Stimulated activated naive B cell treated with anti-CD40 and anti-IgM and Interleukin-4, amounts not matched to agents 10 μg/mL and 1 μg/mL and 100 μg/mL, for 72 hours (primary cell): ENCODE measurements at regions not wholly inside any gene's neighbourhood (a gene's known extent, or its start where the extent isn't known, plus 50 kb on each side); places are given as distances from the start of the nearest gene placed in this dataset.
A peak's percentile ranks its signal among the peaks of the same experiment; 100 is the strongest.
"Not testable (repeated sequence)": the region's sequence is repeated elsewhere in the genome, so short reads cannot be mapped to it uniquely, and the experiment has no call there.

Experiments
- ATAC-seq, 2 donors: fragments of 150-1000 bp; cut with Tn5 transposase; replicated peaks; 2 replicates each; pipeline ENCODE4 v1.10.0; 2021; ENCODE audit warnings: moderate library complexity in 1 of 2
- DNase-seq: peaks from one replicate; pipeline ENCODE4 v3.0.0; 2021
- H3K27ac Mint-ChIP-seq: one replicate; pipeline ENCODE4 v1.8.0; 2022; ENCODE audit warnings: mild to moderate bottlenecking, mixed read lengths
- H3K27me3 Mint-ChIP-seq, 2 donors: one replicate each; pipeline ENCODE4 v1.8.0; 2022; ENCODE audit warnings: mixed read lengths in 2 of 2
- H3K36me3 Mint-ChIP-seq, 2 donors: one replicate each; pipeline ENCODE4 v1.8.0; 2022; ENCODE audit warnings: mixed read lengths in 2 of 2, mild to moderate bottlenecking in 1 of 2
- H3K4me1 Mint-ChIP-seq, 2 donors: one replicate each; pipeline ENCODE4 v1.8.0; 2022; ENCODE audit warnings: mixed read lengths in 2 of 2, mild to moderate bottlenecking in 1 of 2
- H3K4me3 Mint-ChIP-seq, 2 donors: one replicate each; pipeline ENCODE4 v1.8.0; 2022; ENCODE audit warnings: mild to moderate bottlenecking in 2 of 2, mixed read lengths in 2 of 2, moderate library complexity in 1 of 2
- H3K9me3 Mint-ChIP-seq, 2 donors: one replicate each; pipeline ENCODE4 v1.8.0; 2022; ENCODE audit warnings: mixed read lengths in 2 of 2, mild to moderate bottlenecking in 1 of 2

DNA sequence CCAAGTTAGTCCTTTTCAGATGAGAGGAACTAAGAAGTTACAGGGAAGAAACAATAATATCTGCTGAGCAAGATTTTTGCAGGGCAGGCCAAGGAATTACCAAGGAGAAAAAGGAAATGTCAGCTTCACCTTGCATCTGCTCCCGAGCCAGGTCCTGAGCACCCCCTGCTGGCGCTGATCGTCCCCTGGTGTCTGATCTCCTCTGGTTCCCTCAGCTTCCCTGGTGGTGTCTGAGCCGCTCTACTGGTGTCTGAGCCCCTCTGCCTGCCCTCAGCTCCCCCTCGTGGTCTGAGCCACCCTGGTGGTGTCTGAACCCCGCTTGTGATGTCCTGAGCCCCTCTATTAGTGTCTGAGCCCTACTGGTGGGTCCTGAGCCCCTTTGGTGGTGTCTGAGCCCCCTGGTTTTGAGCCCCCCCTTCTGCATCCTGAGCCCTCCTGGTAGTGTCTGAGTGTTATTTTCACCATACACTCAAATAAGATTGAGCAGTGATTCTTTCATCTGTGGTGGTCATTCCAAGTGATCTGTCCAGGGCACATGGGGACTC, 196.6 kb upstream of the POTEB2 start:
- not testable (repeated sequence) for H3K9me3 Mint-ChIP-seq, H3K4me1 Mint-ChIP-seq, H3K36me3 Mint-ChIP-seq, H3K4me3 Mint-ChIP-seq, H3K27me3 Mint-ChIP-seq, DNase-seq, H3K27ac Mint-ChIP-seq
- peak in 1 of 2 donors; percentile 31 for ATAC-seq

DNA sequence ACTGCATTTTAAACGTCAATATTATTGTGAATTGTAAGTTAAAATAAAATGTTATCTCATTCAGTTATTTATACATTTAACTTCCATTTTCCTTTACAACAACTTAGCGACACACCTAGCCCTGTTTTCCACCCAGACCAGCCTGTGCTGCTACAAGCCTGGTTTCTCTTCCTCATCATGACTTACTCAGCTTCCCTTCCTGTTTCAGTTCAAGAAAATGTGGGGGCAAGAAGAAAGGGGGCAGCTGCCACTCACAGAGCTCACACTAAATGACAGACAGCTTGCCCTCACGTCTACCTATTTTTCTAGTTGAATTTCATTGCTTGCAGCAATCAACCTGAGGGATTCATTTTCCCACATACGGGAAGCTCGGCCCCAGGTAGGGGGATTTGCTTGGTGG, 185.8 kb upstream of the POTEB2 start:
- not testable (repeated sequence) for H3K27me3 Mint-ChIP-seq, H3K9me3 Mint-ChIP-seq, DNase-seq, H3K4me3 Mint-ChIP-seq, H3K36me3 Mint-ChIP-seq, H3K4me1 Mint-ChIP-seq, H3K27ac Mint-ChIP-seq
- peak; percentile 89 to 93 for ATAC-seq

DNA sequence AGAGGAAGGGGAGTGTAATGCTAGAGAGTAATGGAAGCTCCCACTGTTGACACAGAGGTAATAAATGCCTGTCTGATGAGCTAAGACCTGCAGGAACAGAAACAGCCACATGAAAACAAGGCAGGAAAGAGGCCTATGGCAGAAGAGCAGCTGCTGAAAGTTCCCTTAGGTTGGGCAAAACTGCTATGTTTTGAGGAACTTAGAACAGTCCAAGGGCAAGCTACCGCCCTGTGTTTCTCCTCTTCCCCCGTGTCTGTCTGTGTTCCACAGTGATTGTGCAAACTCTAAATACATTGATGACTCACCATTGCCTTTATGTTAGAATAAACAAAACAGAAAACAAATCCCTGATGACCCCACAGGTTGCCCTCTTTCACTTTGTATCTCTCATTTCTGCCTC, 165.6 kb upstream of the POTEB2 start:
- H3K36me3 Mint-ChIP-seq, H3K4me1 Mint-ChIP-seq, H3K27ac Mint-ChIP-seq, H3K9me3 Mint-ChIP-seq, H3K27me3 Mint-ChIP-seq, DNase-seq, H3K4me3 Mint-ChIP-seq: not testable (repeated sequence)
- peak; percentile 39 to 45 for ATAC-seq

DNA sequence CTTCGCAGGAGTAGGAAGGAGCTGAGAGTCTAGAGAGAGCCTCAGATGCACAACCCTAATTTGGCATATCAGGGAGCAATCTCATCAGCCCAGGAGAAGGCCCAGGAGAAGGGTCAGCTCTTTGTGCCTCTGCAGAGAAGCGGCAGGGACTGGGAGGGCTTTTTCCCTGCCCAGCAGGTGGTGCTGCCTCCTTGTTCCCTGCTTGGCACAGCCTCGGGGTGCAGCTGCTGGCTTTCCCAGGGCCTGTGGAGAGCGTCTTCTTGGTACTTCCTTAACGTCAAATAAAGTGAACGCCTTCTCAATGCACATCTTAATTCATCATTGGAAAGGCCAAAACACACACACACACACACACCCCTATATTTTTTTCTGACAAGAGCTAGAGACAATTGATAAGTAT, 162.9 kb upstream of the POTEB2 start:
- ATAC-seq, DNase-seq, H3K4me3 Mint-ChIP-seq, H3K27ac Mint-ChIP-seq, H3K9me3 Mint-ChIP-seq, H3K36me3 Mint-ChIP-seq, H3K4me1 Mint-ChIP-seq, H3K27me3 Mint-ChIP-seq: not testable (repeated sequence)

DNA sequence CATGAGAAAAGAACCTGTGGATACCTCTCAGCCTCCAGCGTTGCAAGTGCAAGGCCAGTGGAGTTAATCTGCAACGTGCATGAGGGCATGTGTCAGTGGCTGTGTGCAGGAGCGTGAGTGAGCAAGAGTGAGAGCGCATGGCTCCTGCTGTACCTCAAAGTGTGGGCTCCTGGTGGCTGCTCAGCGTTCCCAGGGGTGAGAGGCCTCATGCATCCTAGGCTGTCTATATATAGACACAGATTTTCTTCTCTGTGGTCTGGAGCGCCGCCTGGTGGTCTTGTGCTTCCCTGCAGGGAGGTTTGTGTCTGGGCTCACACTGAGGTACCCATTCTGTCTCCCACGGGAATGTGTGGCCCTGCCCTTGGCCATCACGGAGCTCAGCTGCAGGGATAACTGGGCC, 161.8 kb upstream of the POTEB2 start:
- not testable (repeated sequence) for H3K27ac Mint-ChIP-seq, H3K4me3 Mint-ChIP-seq, H3K36me3 Mint-ChIP-seq, H3K9me3 Mint-ChIP-seq, H3K4me1 Mint-ChIP-seq, H3K27me3 Mint-ChIP-seq, DNase-seq
- ATAC-seq: peak; percentile 68 to 80

DNA sequence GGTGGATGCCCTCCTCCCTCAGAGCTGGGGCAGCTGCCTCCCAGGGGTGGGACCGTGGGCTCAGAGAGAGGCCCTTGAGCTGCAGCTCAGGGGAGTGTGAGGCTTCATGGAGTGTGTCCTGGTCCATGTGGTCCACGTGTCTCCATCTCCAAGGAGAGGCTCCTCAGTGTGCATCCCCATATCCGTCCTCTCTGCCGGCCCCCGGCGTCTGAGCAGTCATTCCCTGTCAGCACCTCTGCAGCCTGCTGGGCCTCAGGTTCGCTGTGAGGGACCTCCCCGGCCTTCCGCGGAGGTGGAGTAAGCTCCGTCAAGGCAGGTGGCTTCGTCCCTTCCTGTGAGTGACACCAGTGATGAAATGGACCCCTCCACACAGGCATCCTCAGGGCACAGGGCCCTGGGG, 160.7 kb upstream of the POTEB2 start:
- H3K27ac Mint-ChIP-seq, H3K36me3 Mint-ChIP-seq, H3K4me1 Mint-ChIP-seq, H3K27me3 Mint-ChIP-seq, ATAC-seq, H3K4me3 Mint-ChIP-seq, DNase-seq, H3K9me3 Mint-ChIP-seq: not testable (repeated sequence)

DNA sequence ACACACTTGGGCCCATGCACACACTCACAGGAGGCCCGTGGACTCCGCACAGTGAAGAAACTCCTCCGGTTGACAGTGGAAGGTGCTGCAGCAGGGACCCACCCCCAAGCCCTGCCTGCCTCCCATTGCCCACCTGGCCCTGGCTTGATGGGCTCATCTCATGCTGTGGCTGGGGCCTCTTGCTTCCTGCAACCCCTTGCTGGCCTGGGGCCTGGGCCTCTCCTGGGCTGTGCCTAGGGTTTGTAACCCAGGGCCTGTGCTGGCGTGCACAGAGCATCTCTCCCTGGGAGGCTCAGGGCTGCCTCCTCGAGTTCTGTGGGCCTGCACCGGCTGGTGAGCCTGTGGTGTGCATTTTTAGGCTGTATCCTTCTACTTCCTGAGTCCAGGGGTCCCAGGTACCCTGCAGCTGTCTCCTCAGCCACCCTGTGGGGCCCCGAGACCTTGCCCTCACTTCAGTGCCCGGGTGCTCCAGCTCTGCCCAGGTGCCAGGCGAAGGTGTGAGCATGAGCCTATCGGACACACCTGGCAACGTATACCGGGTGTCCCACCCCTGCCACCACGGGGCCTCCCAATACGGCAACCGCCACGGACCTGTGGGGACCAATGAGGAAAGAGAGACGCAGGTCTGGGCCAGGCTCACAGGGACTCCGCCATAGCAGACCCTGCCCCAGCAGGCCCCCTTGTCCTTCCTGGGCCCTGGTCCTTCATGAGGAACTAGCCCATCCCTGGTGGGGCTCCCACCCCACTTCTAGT, 158.3 kb upstream of the POTEB2 start:
- not testable (repeated sequence) for DNase-seq, H3K9me3 Mint-ChIP-seq, H3K4me3 Mint-ChIP-seq, H3K4me1 Mint-ChIP-seq, H3K27me3 Mint-ChIP-seq, H3K27ac Mint-ChIP-seq, H3K36me3 Mint-ChIP-seq, ATAC-seq

DNA sequence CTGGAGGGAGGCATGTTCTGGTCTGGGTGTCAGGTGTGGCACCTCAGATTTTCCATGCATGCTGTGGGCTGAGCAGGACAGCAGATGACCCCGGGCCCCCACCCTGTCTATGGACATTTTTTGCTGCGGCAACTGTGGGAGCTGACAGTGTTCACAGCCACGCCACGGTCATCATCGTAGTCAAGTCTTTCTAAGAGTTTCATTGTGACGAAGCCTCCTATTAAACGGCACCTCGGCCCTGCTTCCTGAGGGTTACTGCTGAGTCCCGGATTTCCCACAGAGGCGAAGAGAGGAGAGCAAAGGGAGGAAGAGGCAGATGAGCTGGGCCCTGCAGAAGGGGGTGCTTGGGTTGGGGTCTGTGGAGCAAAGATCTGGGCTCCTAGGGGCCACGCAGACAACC, 152.1 kb upstream of the POTEB2 start:
- DNase-seq, H3K4me3 Mint-ChIP-seq, H3K27me3 Mint-ChIP-seq, H3K27ac Mint-ChIP-seq, H3K36me3 Mint-ChIP-seq, ATAC-seq, H3K9me3 Mint-ChIP-seq, H3K4me1 Mint-ChIP-seq: not testable (repeated sequence)

DNA sequence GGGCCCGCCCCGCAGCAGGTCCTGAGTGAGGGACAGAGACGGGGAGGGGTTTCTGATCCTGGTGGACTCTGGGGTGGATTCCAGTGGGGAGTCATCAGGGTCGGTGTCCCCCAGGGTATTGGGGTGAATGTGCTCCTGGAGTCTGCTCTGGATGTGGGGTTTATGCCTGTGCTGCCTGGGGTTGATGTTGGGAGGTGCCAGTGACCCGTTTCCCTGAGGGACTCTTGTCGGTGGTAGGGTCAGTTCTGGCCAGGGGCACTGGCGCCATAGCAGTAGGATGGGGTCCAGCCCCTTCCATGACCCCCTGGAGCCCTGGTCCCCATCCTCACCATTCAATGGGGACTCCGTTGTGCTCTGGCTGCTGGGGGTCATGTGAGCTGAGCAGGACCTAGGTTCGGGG, 151.2 kb upstream of the POTEB2 start:
- H3K9me3 Mint-ChIP-seq, DNase-seq, H3K27ac Mint-ChIP-seq, H3K4me3 Mint-ChIP-seq, ATAC-seq, H3K27me3 Mint-ChIP-seq, H3K4me1 Mint-ChIP-seq, H3K36me3 Mint-ChIP-seq: not testable (repeated sequence)

DNA sequence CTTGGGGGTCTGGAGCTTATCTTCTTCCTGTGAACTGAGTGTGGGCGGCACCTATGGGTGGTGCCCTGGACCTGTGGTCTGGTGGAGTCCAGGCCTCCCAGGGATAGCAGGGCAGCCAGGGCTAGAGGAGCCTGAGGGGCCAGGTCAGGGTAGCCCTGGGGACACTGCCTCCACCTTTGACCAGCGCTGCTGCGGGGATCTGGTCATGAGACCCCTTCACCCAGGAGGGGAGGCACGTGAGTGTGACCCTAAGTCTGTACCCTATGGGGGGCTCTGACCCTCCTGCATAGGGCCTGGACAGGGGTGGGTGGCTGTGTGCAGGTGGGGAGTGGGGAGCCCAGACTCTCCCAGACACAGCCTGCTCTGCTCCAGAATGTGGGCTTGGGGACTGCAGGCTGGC, 150.5 kb upstream of the POTEB2 start:
- H3K4me1 Mint-ChIP-seq, H3K36me3 Mint-ChIP-seq, DNase-seq, H3K27me3 Mint-ChIP-seq, H3K4me3 Mint-ChIP-seq, ATAC-seq, H3K27ac Mint-ChIP-seq, H3K9me3 Mint-ChIP-seq: not testable (repeated sequence)

DNA sequence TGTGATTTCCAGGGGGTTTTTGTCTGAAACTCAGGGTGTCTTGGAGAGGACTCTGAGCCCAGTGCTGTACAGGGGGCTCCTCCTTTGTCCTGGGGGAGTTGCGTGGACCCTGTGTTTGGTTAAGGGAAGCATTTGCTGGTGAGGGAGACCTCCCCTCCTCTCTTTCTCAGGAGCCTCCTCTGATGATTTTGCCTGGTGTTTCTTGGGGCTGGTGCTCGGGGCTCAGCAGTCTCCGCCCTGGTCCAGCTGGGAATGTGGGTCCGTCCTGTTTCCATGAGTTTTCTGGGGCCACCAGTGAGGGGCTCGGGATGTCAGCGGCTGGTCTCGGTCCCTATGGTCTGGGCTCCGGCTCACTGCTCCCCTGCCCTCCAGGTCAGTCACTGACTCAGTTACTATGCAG, 149.1 kb upstream of the POTEB2 start:
- not testable (repeated sequence) for H3K4me1 Mint-ChIP-seq, H3K27me3 Mint-ChIP-seq, DNase-seq, H3K9me3 Mint-ChIP-seq, H3K36me3 Mint-ChIP-seq, H3K4me3 Mint-ChIP-seq, ATAC-seq, H3K27ac Mint-ChIP-seq

DNA sequence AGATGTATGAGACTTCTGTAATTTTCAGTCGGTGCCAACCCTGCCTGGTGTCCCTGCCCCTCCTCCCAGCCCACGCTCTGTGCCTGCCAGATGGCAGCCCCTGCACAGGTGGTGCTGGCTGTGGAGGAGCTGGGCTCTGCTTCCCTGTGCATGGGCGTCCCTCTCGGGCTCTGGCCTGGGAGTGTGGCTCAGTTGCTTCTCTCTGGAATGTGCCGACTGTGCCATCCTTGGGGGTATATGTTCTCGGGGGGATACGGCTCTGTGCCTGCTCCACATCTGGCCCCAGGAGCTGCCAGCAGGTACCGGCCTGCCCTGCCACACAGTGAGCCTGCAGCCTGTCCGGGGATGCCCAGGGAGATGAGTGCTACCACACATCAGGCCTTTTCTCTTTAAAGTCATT, 147.2 kb upstream of the POTEB2 start:
- H3K9me3 Mint-ChIP-seq, H3K4me3 Mint-ChIP-seq, H3K27ac Mint-ChIP-seq, DNase-seq, H3K36me3 Mint-ChIP-seq, H3K27me3 Mint-ChIP-seq, H3K4me1 Mint-ChIP-seq: not testable (repeated sequence)
- ATAC-seq: peak in 1 of 2 donors; percentile 17

DNA sequence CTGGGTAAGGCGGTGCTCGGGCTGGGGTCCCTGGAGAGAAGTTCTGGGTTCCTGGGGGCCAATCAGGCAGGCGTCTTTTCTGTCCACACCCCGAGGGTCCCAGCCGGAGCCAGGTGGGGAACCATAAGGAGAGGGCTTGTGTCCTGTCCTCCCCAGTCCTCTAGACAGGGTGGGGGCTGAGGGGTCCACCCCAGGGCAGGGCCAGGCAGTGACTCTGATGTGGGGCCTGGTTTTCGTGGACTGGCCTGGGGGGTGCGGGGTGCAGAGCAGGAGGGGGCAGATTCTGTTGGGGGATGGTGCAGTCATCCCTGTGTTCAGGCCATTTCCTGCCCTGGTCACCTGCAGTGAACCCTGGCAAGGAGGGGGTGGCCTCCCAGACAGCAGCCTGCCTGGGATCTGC, 143.5 kb upstream of the POTEB2 start:
- not testable (repeated sequence) for H3K9me3 Mint-ChIP-seq, H3K27ac Mint-ChIP-seq, H3K4me3 Mint-ChIP-seq, ATAC-seq, H3K27me3 Mint-ChIP-seq, DNase-seq, H3K4me1 Mint-ChIP-seq, H3K36me3 Mint-ChIP-seq

DNA sequence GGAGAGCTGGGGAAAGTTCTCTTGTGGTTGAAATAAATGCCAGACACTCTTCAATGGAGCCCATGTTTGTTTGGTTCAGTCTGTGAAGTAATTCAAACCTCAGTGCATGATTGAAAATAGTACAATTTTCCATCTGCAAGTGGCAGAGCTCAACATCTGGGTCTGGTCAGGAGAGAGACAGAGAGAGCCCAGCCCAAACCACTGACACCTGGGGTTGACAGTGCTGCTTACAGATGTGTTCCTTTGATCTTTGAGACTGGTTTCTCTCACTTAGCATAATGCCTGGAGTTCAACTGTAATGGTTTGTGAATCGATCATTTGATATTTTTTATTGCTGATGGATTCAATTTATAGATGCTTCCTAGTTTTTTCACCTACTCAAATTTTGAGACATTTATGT, 137.3 kb upstream of the POTEB2 start:
- not testable (repeated sequence) for H3K4me1 Mint-ChIP-seq, H3K4me3 Mint-ChIP-seq, DNase-seq, H3K27me3 Mint-ChIP-seq, ATAC-seq, H3K36me3 Mint-ChIP-seq, H3K9me3 Mint-ChIP-seq, H3K27ac Mint-ChIP-seq

DNA sequence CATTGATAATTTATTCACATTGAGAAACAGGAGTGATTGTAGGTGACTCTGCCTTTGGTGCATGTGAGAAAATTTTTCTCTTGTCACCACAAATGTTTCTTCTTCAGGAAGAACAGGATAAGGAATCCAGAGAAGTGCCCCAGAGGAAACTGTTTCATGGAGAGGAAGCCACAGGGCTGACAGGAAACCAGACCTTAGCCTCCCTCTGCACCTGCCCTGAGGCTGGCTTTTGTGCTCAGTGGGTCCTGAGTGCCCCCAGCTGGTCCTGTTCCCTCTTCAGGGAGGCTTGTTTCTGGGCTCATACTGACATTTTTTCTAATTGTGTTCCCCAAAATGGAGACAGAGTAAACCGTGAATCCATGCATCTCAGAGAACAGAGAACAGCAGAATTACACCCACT, 135.8 kb upstream of the POTEB2 start:
- H3K36me3 Mint-ChIP-seq: not testable (repeated sequence)

DNA sequence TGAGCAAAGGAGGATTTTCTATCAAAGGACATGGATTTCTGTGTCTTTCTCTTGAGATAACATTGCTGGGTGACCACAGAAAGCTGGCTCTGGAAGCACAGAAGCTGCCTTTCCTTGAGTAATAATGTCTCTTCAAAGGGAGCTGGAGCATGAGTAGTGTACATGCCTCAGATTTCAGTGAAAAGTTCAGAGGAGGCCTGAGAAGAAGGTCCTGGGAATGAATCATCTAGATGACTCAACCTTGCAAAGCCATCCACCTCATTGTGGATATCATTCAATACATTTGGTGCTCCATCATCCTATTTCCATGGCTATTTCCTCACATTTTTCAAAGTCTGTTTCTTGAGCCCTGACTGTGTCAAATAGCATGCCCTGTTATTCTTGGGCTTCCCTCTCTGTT, 125.6 kb upstream of the POTEB2 start:
- not testable (repeated sequence) for H3K27me3 Mint-ChIP-seq, ATAC-seq

More for the DNA sequence above, 135.8 kb upstream of the POTEB2 start:
- not testable (repeated sequence) for H3K4me3 Mint-ChIP-seq, ATAC-seq, H3K9me3 Mint-ChIP-seq, H3K27ac Mint-ChIP-seq, DNase-seq, H3K27me3 Mint-ChIP-seq, H3K4me1 Mint-ChIP-seq

More for the DNA sequence above, 125.6 kb upstream of the POTEB2 start:
- not testable (repeated sequence) for H3K9me3 Mint-ChIP-seq, H3K4me1 Mint-ChIP-seq, H3K36me3 Mint-ChIP-seq, H3K4me3 Mint-ChIP-seq, DNase-seq, H3K27ac Mint-ChIP-seq
